Lung (tissue), 11 donors: ENCODE measurements at regions not wholly inside any gene's neighbourhood (a gene's known extent, or its start where the extent isn't known, plus 50 kb on each side); places are given as distances from the start of the nearest gene placed in this dataset.

ENCODE experiments used
- ATAC-seq: fragments of 200-7000 bp; cut with Tn5 transposase; one replicate; pipeline ENCODE4 v1.9.1; 2020; ENCODE audit warnings: moderate number of reproducible peaks; ENCODE audit not compliant: insufficient read depth, low FRiP score
- DNase-seq, 3 donors: peaks; one replicate each; pipeline ENCODE4 v3.0.0-alpha.2; 2013 to 2017
- H3K27ac ChIP-seq, 2 donors: one replicate each; pipeline ENCODE4 v1.5.1; 2013; ENCODE audit warnings: mild to moderate bottlenecking in 2 of 2, moderate library complexity in 2 of 2, control low read depth in 1 of 2, inconsistent platforms in 1 of 2, low read depth in 1 of 2, low read length in 1 of 2
- H3K27me3 ChIP-seq, 3 donors: one replicate each; pipeline ENCODE4 v1.5.1; 2013; ENCODE audit warnings: low read length in 2 of 3; ENCODE audit not compliant: control insufficient read depth in 3 of 3, insufficient read depth in 3 of 3
- H3K36me3 ChIP-seq, 4 donors: one replicate each; pipeline ENCODE4 v1.5.1; 2013; ENCODE audit warnings: low read length in 4 of 4, mild to moderate bottlenecking in 1 of 4, moderate library complexity in 1 of 4; ENCODE audit not compliant: control insufficient read depth in 4 of 4, insufficient read depth in 4 of 4
- H3K4me1 ChIP-seq, 5 donors: one replicate each; pipeline ENCODE4 v1.5.1; 2013; ENCODE audit warnings: low read length in 5 of 5, mild to moderate bottlenecking in 2 of 5, moderate library complexity in 1 of 5; ENCODE audit not compliant: control insufficient read depth in 5 of 5, insufficient read depth in 5 of 5
- H3K4me3 ChIP-seq: one replicate; pipeline ENCODE4 v1.5.1; 2013; ENCODE audit warnings: mild to moderate bottlenecking, control low read depth, moderate library complexity
- H3K9ac ChIP-seq, 2 donors: one replicate each; pipeline ENCODE4 v1.5.1; 2013; ENCODE audit warnings: low read length in 2 of 2, control low read depth in 1 of 2; ENCODE audit not compliant: insufficient read depth in 1 of 2
- H3K9me3 ChIP-seq, 4 donors: one replicate each; pipeline ENCODE4 v1.5.1; 2013; ENCODE audit warnings: low read length in 3 of 4, mild to moderate bottlenecking in 1 of 4, moderate library complexity in 1 of 4; ENCODE audit not compliant: control insufficient read depth in 4 of 4, insufficient read depth in 3 of 4
- CTCF ChIP-seq: IDR thresholded peaks from 2 replicates; pipeline ENCODE4 v1.5.1; 2012; ENCODE audit warnings: mild to moderate bottlenecking; ENCODE audit errors: control extremely low read depth, extremely low read depth
- WGBS, 2 donors: extraction: QIAGEN DNeasy Blood & Tissue Kit; methylation state at CpG; one replicate each; pipeline ENCODE4 v1.1.7; 2013; 5-methylcytosine and 5-hydroxymethylcytosine counted together
- donor health status: control.
- donor health status: control.
- donor health status: Bipolar disorder and iron deficiency.
- donor health status: healthy.
- donor health status: DM: yes; HTN: yes; CAD: no.

DNA sequence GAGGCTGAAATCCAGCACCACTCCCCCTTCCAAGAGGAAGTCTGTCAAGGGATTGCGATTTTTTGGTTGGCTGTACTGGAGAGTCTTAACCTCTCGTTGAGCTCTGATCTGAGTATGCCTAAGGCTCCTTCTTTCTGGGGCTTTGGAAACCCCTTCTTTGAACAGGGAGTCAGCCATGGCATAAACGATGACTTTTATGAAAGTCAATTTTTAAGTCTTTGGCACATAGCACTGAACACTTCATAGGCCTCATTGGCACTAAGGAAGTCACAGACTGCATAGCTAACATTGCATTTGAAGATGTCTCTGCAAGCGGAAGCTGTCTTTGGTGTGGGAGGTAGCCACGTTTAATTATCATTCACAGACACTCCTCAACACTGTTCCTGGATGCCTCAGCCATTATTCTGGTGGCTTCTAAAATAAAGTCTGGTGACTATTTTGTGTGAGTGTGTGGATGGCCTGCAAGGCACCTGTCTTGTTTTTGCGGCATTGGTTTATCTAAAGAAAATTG, 148.2 kb upstream of the NCK2 start:
- no peak overlapping the region for H3K4me3 ChIP-seq
- ATAC-seq (no peak), DNase-seq (no peak)
- H3K27me3 ChIP-seq, result no peaks in the 10 kb centered on the region
- TF ChIP-seq CTCF, result no peak
- no peaks in the 10 kb centered on the region for H3K9me3 ChIP-seq
- peaks cover 0 to 44% (median 7%) of the 10 kb centered on the region in 5 donors for H3K4me1 ChIP-seq
- 83 to 89% methylated on average over 6 of the region's 6 CpGs for WGBS, 2 donors
- H3K9ac ChIP-seq, result no peak overlapping the region
- H3K36me3 ChIP-seq, result no peaks in the 10 kb centered on the region
- H3K27ac ChIP-seq, result no peak overlapping the region

GRCh38 chr2:105595536-105595935, 149.2 kb upstream of the NCK2 start:
- H3K4me1 ChIP-seq, result peaks cover 0 to 35% (median 2%) of the 10 kb centered on the region in 5 donors
- H3K9me3 ChIP-seq, result no peaks in the 10 kb centered on the region
- WGBS, 2 donors, result 87 to 88% methylated on average over 8 of the region's 8 CpGs
- TF ChIP-seq CTCF, result no peak
- no peak for DNase-seq
- H3K27me3 ChIP-seq, result no peaks in the 10 kb centered on the region
- no peak overlapping the region for H3K27ac ChIP-seq
- ATAC-seq, result no peak
- no peaks in the 10 kb centered on the region for H3K36me3 ChIP-seq
- H3K9ac ChIP-seq, result no peak overlapping the region
- H3K4me3 ChIP-seq, result no peak overlapping the region

DNA sequence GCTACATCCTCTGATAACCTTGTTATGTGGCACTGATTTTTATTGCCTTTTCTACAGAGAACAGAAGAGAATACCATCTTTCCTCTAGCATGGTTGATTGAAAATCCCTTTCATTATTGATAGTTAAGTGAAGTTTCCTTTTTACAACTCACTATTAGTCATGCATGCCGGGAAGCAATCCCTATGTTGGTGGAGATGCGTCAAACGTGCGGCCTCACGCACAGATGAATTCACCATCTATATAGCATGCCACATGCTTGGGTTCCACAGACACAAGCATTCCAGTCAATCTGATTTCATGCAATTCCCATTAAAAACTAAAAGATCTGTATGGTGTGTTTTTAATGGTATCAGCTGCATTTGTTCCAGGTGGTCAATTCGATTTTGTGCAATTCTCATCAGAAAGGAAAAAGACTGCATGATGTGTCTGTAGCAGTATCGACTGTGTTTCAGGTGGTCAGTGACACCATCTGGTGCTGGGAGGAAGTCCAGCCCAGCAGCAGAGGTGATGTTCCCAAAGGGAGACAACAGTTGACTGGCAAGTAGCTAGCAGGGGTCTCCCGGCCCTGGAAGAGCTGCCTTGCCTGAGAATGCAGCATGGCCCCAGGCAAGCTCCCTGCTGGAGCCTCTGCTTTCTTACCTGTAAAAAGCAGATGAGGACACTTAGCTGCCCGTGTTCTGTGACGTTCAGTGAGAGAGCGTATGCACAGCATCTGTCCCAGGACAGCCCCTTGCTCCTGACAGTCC, 151.3 kb upstream of the NCK2 start:
- Histone ChIP-seq H3K27me3 (no peaks in the 10 kb centered on the region), H3K9ac (no peak overlapping the region), H3K9me3 (peaks cover 0 to 3% (median 1%) of the 10 kb centered on the region in 4 donors), H3K4me1 (peaks cover 0 to 14% (median 0%) of the 10 kb centered on the region in 5 donors), H3K4me3 (no peak overlapping the region), H3K36me3 (no peaks in the 10 kb centered on the region), H3K27ac (no peak overlapping the region)
- ATAC-seq (no peak), DNase-seq (no peak)
- TF ChIP-seq CTCF, result no peak
- 89 to 98% methylated on average over 11 of the region's 11 CpGs for WGBS, 2 donors
